T47D (cell line): ENCODE measurements at regions not wholly inside any gene's neighbourhood (a gene's known extent, or its start where the extent isn't known, plus 50 kb on each side); places are given as distances from the start of the nearest gene placed in this dataset.
"Not testable (repeated sequence)": the region's sequence is repeated elsewhere in the genome, so short reads cannot be mapped to it uniquely, and the experiment has no call there.

ENCODE experiments used
- DNase-seq, 2 experiments: peaks; one replicate each; pipeline versions ENCODE4 v3.0.0 to v3.0.0-alpha.2; 2011 to 2012; ENCODE audit warnings: low read depth in 1 of 2, low spot score in 1 of 2
- JUND ChIP-seq: IDR thresholded peaks from 2 replicates; pipeline ENCODE4 v1.6.1; 2012; ENCODE audit warnings: low read depth
- in situ Hi-C: cut with HindIII; loops from 2 replicates; pipeline ENCODE4 v1.10.0; 2016; ENCODE audit warnings: low sequenced_read_pairs, low pct_unique_long_range_greater_than_20kb

GRCh38 chr21:28592205-28592865 is 400.3 kb downstream of the LTN1 start:
- DNase-seq = no peak
- in situ Hi-C loops = no loop called here
- no peak for TF ChIP-seq JUND

- DNase-seq = no peak
- TF ChIP-seq JUND = no peak
- in situ Hi-C loops = no loop called here
Observed at GRCh38 chr21:28590676-28591075, 402.0 kb downstream of the LTN1 start.

DNA sequence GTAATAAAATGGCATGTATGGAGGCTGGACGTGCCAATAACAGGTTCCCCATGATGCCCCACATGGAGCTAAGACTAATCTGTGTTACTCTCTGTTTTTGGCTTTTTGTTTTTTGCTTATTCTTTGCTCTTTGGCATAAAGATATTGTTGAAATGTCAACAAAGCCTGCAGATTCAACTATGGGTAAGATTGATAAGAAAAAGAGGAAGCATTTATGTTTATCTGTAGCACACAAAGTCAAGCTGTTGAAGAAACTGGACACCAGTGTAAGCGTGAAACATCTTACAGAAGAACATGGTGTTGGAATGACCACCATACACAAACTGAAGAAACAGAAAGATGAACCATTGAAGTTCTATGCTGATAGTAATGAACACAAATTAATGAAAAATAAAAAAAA is 402.7 kb downstream of the LTN1 start:
- in situ Hi-C loops = no loop called here
- no peak for DNase-seq
- no peak for TF ChIP-seq JUND

DNA sequence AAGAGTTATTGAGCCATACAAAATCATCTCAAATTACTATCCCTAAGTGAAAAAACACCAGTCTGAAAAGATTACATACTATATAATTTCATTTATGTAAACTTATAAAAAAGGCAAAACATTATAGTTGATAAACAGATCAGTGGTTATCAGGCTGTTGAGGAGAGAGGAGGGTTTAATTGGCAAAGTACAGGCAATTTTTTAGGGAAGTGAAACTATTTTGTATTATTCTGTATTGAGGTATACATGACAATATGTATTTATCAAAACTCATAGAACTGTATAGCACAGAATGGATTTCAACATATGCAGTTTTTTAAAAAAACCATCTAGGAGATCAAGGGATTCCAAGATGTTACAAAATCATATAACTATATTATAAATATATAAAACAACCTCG is 403.7 kb downstream of the LTN1 start:
- DNase-seq = no peak
- in situ Hi-C loops = no loop called here
- TF ChIP-seq JUND = no peak

GRCh38 chr21:28587748-28588147 is 404.9 kb downstream of the LTN1 start:
- no peak for DNase-seq
- TF ChIP-seq JUND = no peak
- in situ Hi-C loops = no loop called here

DNA sequence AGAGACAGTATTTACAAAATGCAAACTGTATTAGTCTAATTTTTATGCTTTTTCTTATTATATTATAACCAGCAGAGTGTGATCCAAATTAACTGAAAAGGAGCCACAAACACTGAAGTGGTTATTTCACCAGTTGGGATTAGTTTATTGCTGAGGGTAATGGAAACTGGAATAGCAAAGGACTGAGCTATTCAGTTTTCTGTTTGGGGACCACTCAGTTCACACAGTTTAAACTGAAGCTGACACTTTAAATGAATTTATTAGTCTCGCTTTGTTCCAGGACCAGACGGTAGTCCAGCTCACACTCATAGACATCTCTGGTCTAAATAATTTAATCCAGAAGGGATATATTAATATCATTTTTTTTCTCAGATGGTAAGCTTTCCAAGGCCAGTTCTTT is 410.7 kb downstream of the LTN1 start:
- TF ChIP-seq JUND = no peak
- no peak for DNase-seq
- in situ Hi-C loops = no loop called here

DNA sequence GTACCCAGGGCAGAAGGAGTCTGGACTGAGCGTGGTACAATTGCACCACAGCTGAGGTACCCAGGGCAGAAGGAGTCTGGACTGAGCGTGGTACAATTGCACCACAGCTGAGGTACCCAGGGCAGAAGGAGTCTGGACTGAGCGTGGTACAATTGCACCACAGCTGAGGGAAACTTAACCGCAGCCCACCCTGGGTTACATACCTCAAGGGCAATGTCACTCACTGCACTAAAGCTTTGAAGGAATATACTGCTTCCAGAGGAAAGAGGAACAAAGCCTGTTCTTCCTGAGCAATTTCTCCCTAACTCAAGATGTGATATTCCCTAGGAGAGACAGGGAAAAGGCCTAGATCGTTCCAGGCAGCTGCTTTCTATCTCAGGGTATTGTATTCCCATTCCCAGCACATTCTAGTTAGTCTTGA is 411.4 kb downstream of the LTN1 start:
- DNase-seq, in situ Hi-C loops: not testable (repeated sequence)

GRCh38 chr21:28580585-28580984 is 412.1 kb downstream of the LTN1 start:
- DNase-seq = no peak
- in situ Hi-C loops = no loop called here
- TF ChIP-seq JUND = no peak

- in situ Hi-C loops = no loop called here
- DNase-seq = no peak
- TF ChIP-seq JUND = no peak
Observed at GRCh38 chr21:28579986-28580550, 412.6 kb downstream of the LTN1 start.

DNA sequence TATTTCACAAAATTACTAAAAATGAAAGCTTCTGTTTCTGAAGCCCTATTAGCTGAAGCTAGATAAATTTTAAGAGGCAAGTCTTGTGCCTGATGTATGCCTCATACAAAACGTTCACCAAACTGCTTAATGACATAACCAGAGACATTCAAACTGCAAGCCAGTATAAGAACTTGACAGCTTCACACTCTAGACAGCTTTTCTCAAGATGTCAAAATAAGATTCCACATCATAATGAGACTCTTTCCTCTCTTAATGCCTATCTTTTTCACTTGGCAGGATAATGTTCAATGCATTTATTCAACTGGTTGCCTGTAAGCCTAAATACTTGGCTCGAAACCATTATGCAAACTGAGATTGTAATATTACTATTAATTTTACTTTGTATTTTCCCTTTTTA is 424.0 kb downstream of the LTN1 start:
- DNase-seq = no peak
- in situ Hi-C loops = no loop called here

GRCh38 chr21:28563933-28564332 is 428.7 kb downstream of the LTN1 start:
- in situ Hi-C loops, DNase-seq: not testable (repeated sequence)

More for the DNA sequence above, 424.0 kb downstream of the LTN1 start:
- TF ChIP-seq JUND = no peak

GRCh38 chr21:28561772-28562171 is 430.9 kb downstream of the LTN1 start:
- in situ Hi-C loops = no loop called here
- DNase-seq = no peak
- TF ChIP-seq JUND = no peak

GRCh38 chr21:28554660-28555475 is 437.8 kb downstream of the LTN1 start:
- in situ Hi-C loops = no loop called here
- no peak for TF ChIP-seq JUND
- no peak for DNase-seq
